ENCODE measurements at regions not wholly inside any gene's neighbourhood (a gene's known extent, or its start where the extent isn't known, plus 50 kb on each side); places are given as distances from the start of the nearest gene placed in this dataset.

GRCh38 chr5:85670417-85670816 lies 947.3 kb upstream of the COX7C start:
- no peak for DNase-seq

DNA sequence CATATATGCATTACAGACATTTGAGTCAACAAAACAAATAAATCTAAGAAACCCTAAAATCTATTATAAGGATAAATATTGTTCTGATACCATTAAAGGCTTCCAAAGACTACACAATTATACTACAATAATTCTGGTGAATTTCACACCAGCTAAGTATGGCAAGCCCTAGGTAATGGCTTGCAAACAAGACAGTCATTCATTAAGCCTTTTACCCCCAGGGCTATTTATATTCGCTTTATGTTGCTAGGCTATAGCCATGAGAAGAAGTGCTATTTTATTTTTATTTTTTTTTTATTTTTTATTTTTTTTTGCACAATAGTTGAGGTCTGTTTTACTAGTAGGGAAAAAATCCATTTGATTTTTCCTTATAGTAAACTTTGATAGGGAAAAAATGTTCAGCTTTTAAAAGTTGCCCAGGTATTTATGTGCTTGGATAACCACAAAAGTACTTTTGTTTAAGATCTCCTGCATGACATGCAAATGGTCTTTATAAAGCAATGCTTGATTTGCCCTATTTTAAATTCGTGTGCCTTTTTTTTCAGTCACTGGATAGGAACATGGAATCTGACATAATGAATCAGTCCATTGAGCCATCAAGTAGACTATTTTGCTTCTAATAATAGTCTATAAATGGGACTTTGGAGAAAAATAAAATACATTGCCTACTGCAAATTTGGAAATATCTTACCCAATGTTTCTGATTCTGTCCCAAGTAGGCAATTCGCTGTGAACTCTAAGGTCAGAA lies 946.3 kb upstream of the COX7C start:
- DNase-seq = no peak

DNA sequence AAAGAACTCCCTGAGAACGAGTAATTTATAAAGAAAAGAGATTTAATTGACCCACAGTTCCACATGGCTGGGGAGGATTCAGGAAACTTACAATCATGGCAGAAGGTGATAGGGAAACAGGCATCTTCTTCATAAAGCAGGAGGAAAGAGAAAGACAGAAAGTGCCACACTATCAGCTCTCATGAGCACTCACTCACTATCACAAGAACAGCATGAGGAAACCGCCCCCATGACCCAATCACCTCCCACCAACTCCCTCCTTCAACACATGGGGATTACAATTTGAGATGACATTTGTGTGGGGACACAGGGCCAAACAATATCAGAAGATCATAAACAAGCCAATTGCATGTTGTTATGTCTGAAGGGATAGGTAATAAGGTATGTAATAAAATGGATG lies 935.9 kb upstream of the COX7C start:
- no peak for DNase-seq

DNA sequence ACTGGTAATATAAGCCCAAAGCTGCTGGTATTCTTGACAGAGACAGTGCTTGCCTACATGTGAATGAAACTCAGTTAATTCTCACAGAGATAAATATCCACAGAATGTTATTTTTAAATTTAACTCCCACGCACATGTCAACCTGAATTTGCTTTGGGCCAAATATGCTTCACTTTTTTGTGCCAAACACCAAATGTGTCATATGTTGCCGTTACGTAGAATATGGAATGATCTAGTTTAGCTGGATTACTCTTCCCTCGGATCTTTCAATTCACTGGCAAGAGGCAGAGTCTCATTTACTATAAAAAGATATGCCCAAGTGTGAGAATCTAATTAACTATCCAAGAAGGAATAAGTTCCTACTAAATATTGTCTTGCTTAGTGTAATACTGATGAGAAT lies 933.4 kb upstream of the COX7C start:
- DNase-seq = no peak

GRCh38 chr5:85703296-85703695 lies 914.4 kb upstream of the COX7C start:
- DNase-seq = no peak

GRCh38 chr5:85709728-85710127 lies 908.0 kb upstream of the COX7C start:
- DNase-seq = no peak

- no peak for DNase-seq
Observed at GRCh38 chr5:85716344-85717202, 901.2 kb upstream of the COX7C start.

- no peak for DNase-seq
Observed at GRCh38 chr5:85717203-85717563, 900.6 kb upstream of the COX7C start.

- no peak for DNase-seq
Observed at GRCh38 chr5:85732185-85732584, 885.6 kb upstream of the COX7C start.

DNA sequence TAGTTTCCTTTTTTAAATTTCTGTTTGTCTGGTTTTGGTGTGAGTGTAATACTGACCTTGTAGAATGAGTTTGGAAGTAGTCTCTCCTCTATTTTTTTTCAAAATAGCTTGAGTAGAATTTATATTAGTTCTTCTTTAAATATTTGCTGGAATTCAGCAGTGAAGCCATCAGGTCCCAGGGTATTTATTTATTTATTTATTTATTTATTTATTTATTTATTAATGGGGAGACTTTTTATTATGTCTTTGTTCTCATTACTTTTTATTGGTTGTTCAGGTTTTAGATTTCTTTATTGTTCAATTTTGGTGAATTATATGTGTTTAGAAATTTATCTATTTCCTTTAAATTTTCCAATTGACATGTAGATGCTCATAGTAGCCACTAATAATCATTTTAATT lies 875.8 kb upstream of the COX7C start:
- DNase-seq = no peak

DNA sequence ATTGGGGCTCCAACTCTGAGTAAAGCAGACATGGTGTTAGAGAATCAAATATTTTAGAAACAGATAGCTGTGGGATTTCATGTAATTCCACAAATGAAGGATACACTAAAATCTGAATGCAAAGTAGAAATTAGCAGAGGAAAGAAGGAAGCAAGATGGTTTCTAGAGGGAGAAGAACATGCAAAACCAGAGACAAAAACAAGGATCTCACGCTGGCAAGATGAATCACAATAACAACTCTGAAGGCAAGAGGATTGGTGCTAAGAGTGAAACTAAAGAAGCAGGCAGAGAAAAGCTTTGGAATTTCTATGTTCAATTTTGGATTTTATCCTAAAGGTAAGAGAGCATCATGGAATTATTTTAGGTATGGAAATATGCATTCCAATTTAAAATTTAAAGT lies 857.2 kb upstream of the COX7C start:
- no peak for DNase-seq

DNA sequence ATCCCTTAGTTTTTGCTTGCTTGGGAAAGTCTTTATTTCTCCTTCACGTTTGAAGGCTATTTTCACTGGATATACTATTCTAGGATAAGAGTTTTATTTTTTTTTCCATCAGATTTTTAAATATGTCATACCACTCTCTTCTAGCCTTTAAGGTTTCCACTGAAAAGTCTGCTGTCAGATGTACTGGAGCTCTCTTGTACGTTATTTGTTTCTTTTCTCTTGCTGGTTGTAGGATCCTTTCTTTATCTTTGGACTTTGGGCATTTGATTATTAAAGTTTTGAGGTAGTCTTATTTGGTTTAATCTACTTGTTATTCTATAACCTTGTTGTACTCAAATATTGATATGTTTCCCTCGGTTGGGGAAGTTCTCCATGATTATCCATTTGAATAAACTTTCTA lies 848.4 kb upstream of the COX7C start:
- DNase-seq = no peak

DNA sequence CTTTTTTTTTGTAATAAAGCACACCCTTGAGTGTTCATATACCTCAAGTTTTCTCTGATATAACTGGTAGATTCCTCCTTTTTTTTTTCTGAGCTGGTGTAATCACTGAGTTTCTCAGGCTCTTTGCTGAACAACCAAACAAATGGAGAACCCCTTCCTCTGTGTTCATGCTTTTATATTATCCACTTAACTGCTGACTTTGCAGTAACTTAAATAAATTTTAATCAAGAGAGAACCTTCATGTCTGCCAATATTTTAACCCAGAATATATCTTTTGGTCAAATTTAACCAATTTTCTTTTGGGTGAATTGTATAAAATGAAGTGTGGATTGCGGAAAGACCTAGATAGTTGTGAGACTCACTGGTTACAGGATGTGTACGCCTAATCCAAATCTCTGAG lies 833.0 kb upstream of the COX7C start:
- DNase-seq = no peak

- DNase-seq = no peak
Observed at GRCh38 chr5:85813146-85813545, 804.6 kb upstream of the COX7C start.

DNA sequence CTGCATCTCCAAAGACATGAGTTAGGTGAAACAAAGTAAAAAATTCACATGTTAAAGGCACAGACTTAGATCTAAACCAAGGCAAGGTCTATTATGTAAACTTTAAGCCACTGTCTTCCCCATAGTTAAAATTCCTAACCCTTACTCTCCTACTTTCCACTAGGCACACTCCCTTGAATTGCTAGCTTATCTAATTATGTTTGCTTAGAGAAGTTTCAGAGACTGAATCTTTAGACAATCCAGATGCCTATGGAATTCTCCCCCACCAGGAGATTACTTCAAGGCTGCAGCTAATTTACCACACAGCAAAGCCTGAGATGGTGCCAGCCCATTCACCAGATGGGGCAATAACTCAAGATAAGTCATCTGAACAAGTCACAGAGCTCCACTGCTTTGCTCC lies 803.1 kb upstream of the COX7C start:
- no peak for DNase-seq

DNA sequence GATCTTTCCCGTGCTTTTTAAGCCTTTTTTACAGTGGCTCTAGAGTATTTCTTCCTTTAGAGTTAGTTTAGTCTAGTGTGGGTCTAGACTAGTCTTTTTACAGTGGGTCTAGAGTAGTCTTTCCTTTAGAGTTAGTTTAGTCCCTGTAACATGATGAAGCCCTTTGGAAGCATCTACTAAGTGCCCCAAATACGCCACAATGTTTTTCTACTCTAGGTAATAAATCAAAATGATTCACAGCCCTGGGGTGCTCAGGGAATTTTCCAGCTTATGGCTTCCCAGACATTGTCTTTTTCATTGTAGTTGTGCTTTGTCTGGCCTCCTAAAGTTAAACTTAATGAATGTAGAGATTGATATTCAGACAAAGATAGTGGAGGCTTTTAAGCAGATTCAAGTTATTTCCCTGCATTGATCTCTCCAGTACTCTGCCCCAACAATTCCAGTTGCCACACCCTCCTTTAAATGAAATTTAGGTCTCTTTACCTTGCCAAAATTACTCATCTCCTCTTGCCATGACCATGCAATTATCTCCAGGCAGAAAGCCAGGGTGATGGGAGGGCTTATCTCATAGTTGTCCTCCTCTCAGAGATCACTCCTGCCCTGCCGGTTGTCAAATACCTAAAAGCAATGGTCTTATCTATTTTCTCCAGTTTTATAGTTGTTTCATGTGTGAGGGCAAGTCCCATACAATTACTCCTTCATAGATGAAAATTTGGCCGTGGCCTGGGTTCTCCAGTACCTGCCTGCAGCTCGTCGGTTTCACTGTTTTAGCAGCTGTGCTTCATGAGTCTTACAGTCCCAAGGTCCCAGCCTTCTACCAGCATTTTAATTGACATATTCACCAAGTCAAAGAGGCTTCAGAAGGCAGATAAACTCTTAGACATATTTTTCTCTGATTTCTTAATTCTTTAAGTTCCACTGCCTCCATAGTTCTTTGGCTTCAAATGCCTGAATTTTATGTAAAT lies 794.0 kb upstream of the COX7C start:
- no peak for DNase-seq

- no peak for DNase-seq
Observed at GRCh38 chr5:85838781-85839180, 779.0 kb upstream of the COX7C start.

DNA sequence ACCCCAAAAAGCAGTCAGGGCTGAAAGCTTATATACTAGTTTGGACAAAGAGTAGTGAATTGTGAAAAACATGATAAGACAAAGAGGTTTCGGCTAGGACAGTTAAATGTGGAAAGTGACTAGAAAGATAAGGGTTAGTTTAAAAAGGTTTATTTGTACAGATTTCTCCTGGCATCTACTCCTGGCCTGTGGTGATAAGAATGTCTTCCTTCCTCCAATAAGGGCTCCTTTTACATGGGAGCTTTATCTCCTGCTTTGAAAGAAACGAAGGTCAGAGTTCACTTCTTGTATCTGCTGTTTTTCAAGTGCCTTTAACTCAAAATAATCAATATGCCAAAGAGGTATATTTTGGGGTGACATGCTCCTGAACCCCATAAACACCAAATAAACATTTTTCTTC lies 776.1 kb upstream of the COX7C start:
- DNase-seq = no peak

- no peak for DNase-seq
Observed at GRCh38 chr5:85843535-85843934, 774.2 kb upstream of the COX7C start.

GRCh38 chr5:85849411-85849810 lies 768.3 kb upstream of the COX7C start:
- no peak for DNase-seq

DNA sequence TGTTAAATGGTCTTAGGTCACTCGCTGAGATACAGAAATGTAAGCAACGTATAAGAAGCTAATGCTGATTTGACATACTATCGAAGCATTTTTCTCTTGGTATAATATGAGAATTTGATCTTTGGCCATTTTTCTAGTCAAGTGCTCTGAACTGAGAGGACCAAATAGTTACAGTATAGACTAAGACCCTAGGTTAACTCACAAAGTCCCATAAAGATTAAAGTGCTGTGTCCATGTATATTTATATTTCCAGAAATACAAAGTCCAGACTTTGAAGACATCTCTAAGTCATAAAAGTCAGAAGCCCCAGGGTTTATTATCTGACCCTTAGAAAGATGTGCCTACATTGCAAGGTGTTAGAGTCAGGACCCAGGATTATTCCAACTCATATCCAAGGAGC lies 752.4 kb upstream of the COX7C start:
- no peak for DNase-seq

DNA sequence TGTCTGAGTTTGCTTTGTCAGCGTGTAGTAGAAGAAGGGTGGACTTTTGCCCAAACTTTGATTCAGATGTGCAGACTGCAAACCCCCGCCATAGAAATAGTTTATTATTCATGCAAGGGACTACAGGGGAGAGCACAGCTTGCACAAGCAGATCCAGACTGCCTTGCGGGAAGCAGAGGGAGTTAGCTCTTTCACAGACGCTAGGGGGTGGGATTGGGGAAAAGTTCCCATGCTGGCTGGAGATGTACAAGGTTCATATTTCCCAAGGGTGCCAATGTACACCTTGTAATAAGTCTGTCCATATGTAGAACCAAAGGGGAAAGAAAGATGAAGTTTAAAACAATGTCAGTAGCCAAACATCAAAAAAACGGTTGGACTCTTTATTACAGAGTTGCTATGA lies 749.7 kb upstream of the COX7C start:
- DNase-seq = no peak

DNA sequence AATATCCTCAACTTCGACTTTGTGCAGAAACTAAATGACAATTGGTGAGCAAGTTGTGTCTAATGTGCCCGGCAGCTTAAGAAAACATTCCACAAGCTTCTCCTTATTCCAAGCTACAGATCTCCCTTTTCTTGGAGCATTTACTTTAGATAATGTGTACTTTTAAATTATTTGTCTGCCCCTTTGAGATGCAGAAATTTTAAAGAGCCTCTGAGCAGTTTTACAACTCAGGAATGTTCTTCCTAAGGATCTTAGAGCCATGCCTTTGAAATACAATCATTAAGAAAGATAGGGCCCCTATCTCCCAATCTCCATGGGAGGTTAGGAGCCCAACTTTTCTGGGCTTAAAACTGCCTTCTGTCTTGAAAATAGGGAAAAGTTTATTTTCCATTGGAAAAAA lies 723.7 kb upstream of the COX7C start:
- DNase-seq = no peak

Measured in NCI-H1694 treated with DMSO at 0.1 percent for 48 hours (cell line).